IPS-18a (cell line): ENCODE measurements at regions not wholly inside any gene's neighbourhood (a gene's known extent, or its start where the extent isn't known, plus 50 kb on each side); places are given as distances from the start of the nearest gene placed in this dataset.

ENCODE experiments used
- H3K27ac ChIP-seq: one replicate; pipeline ENCODE4 v1.5.1; 2013; ENCODE audit warnings: low read length
- H3K27me3 ChIP-seq: one replicate; pipeline ENCODE4 v1.6.1; 2013; ENCODE audit warnings: mild to moderate bottlenecking, low read length; ENCODE audit not compliant: control insufficient read depth, insufficient read depth
- H3K36me3 ChIP-seq: one replicate; pipeline ENCODE4 v1.6.1; 2013; ENCODE audit warnings: low read depth, low read length; ENCODE audit not compliant: control insufficient read depth
- H3K4me1 ChIP-seq: one replicate; pipeline ENCODE4 v1.6.1; 2013; ENCODE audit warnings: low read depth, low read length; ENCODE audit not compliant: control insufficient read depth
- H3K4me3 ChIP-seq: one replicate; pipeline ENCODE4 v1.5.1; 2013; ENCODE audit warnings: low read length
- H3K9ac ChIP-seq: one replicate; pipeline ENCODE4 v1.6.1; 2013; ENCODE audit warnings: mild to moderate bottlenecking, low read length, moderate library complexity
- H3K9me3 ChIP-seq: one replicate; pipeline ENCODE4 v1.6.1; 2013; ENCODE audit warnings: low read depth, low read length; ENCODE audit not compliant: control insufficient read depth

- no peaks in the 10 kb centered on the region for H3K27me3 ChIP-seq
- H3K36me3 ChIP-seq: no peaks in the 10 kb centered on the region
- H3K9me3 ChIP-seq: no peaks in the 10 kb centered on the region
- H3K4me1 ChIP-seq: no peaks in the 10 kb centered on the region
- H3K4me3 ChIP-seq: no peak overlapping the region
- H3K27ac ChIP-seq: no peak overlapping the region
- no peak overlapping the region for H3K9ac ChIP-seq
These were observed 198.2 kb upstream of the ROBO2 start for GRCh38 chr3:76841747-76842146.

- no peaks in the 10 kb centered on the region for H3K4me1 ChIP-seq
- H3K9ac ChIP-seq: no peak overlapping the region
- H3K27me3 ChIP-seq: no peaks in the 10 kb centered on the region
- H3K36me3 ChIP-seq: no peaks in the 10 kb centered on the region
- H3K4me3 ChIP-seq: no peak overlapping the region
- H3K27ac ChIP-seq: no peak overlapping the region
- no peaks in the 10 kb centered on the region for H3K9me3 ChIP-seq
These were observed 197.7 kb upstream of the ROBO2 start for GRCh38 chr3:76842216-76842615.

- Histone ChIP-seq H3K9ac (no peak overlapping the region), H3K4me3 (no peak overlapping the region), H3K27ac (no peak overlapping the region)
These were observed 184.4 kb upstream of the ROBO2 start for GRCh38 chr3:76855451-76855850.

GRCh38 chr3:76859596-76859995 is 180.3 kb upstream of the ROBO2 start:
- no peak overlapping the region for H3K27ac ChIP-seq

More at GRCh38 chr3:76855451-76855850, 184.4 kb upstream of the ROBO2 start:
- H3K27me3 ChIP-seq: no peaks in the 10 kb centered on the region
- no peaks in the 10 kb centered on the region for H3K4me1 ChIP-seq
- H3K36me3 ChIP-seq: no peaks in the 10 kb centered on the region
- no peaks in the 10 kb centered on the region for H3K9me3 ChIP-seq

GRCh38 chr3:76864355-76864754 is 175.5 kb upstream of the ROBO2 start:
- no peak overlapping the region for H3K4me3 ChIP-seq
- no peak overlapping the region for H3K9ac ChIP-seq

More at GRCh38 chr3:76859596-76859995, 180.3 kb upstream of the ROBO2 start:
- H3K4me1 ChIP-seq: no peaks in the 10 kb centered on the region
- H3K9ac ChIP-seq: no peak overlapping the region
- H3K27me3 ChIP-seq: no peaks in the 10 kb centered on the region
- H3K36me3 ChIP-seq: no peaks in the 10 kb centered on the region
- no peak overlapping the region for H3K4me3 ChIP-seq
- H3K9me3 ChIP-seq: no peaks in the 10 kb centered on the region

GRCh38 chr3:76866729-76867408 is 173.0 kb upstream of the ROBO2 start:
- Histone ChIP-seq H3K36me3 (no peaks in the 10 kb centered on the region), H3K9ac (no peak overlapping the region), H3K27me3 (no peaks in the 10 kb centered on the region), H3K4me1 (no peaks in the 10 kb centered on the region), H3K27ac (no peak overlapping the region), H3K9me3 (no peaks in the 10 kb centered on the region), H3K4me3 (no peak overlapping the region)

More at GRCh38 chr3:76864355-76864754, 175.5 kb upstream of the ROBO2 start:
- H3K27me3 ChIP-seq: no peaks in the 10 kb centered on the region
- H3K27ac ChIP-seq: no peak overlapping the region
- no peaks in the 10 kb centered on the region for H3K36me3 ChIP-seq
- H3K4me1 ChIP-seq: no peaks in the 10 kb centered on the region
- no peaks in the 10 kb centered on the region for H3K9me3 ChIP-seq

GRCh38 chr3:76869726-76870384 is 170.0 kb upstream of the ROBO2 start:
- Histone ChIP-seq H3K27ac (no peak overlapping the region), H3K4me1 (no peaks in the 10 kb centered on the region), H3K9me3 (no peaks in the 10 kb centered on the region), H3K27me3 (no peaks in the 10 kb centered on the region), H3K4me3 (no peak overlapping the region), H3K36me3 (no peaks in the 10 kb centered on the region), H3K9ac (no peak overlapping the region)

GRCh38 chr3:76871655-76872054 is 168.2 kb upstream of the ROBO2 start:
- no peak overlapping the region for H3K9ac ChIP-seq
- H3K4me3 ChIP-seq: no peak overlapping the region
- no peaks in the 10 kb centered on the region for H3K9me3 ChIP-seq
- H3K36me3 ChIP-seq: no peaks in the 10 kb centered on the region
- H3K27me3 ChIP-seq: no peaks in the 10 kb centered on the region
- no peak overlapping the region for H3K27ac ChIP-seq
- H3K4me1 ChIP-seq: no peaks in the 10 kb centered on the region

GRCh38 chr3:76872999-76873398 is 166.9 kb upstream of the ROBO2 start:
- no peak overlapping the region for H3K27ac ChIP-seq
- no peak overlapping the region for H3K9ac ChIP-seq
- H3K9me3 ChIP-seq: no peaks in the 10 kb centered on the region
- H3K4me3 ChIP-seq: no peak overlapping the region
- no peaks in the 10 kb centered on the region for H3K4me1 ChIP-seq
- no peaks in the 10 kb centered on the region for H3K27me3 ChIP-seq
- no peaks in the 10 kb centered on the region for H3K36me3 ChIP-seq

GRCh38 chr3:76873532-76874242 is 166.2 kb upstream of the ROBO2 start:
- H3K4me1 ChIP-seq: no peaks in the 10 kb centered on the region
- H3K36me3 ChIP-seq: no peaks in the 10 kb centered on the region
- H3K4me3 ChIP-seq: no peak overlapping the region
- H3K9me3 ChIP-seq: no peaks in the 10 kb centered on the region
- H3K27ac ChIP-seq: no peak overlapping the region
- no peaks in the 10 kb centered on the region for H3K27me3 ChIP-seq
- H3K9ac ChIP-seq: no peak overlapping the region

GRCh38 chr3:76879959-76880358 is 159.9 kb upstream of the ROBO2 start:
- H3K27me3 ChIP-seq: no peaks in the 10 kb centered on the region

More at GRCh38 chr3:76879959-76880358, 159.9 kb upstream of the ROBO2 start:
- no peaks in the 10 kb centered on the region for H3K4me1 ChIP-seq
- no peaks in the 10 kb centered on the region for H3K36me3 ChIP-seq
- no peak overlapping the region for H3K27ac ChIP-seq
- H3K4me3 ChIP-seq: no peak overlapping the region
- no peaks in the 10 kb centered on the region for H3K9me3 ChIP-seq
- no peak overlapping the region for H3K9ac ChIP-seq
